ENCODE measurements at regions not wholly inside any gene's neighbourhood (a gene's known extent, or its start where the extent isn't known, plus 50 kb on each side); places are given as distances from the start of the nearest gene placed in this dataset.

DNA sequence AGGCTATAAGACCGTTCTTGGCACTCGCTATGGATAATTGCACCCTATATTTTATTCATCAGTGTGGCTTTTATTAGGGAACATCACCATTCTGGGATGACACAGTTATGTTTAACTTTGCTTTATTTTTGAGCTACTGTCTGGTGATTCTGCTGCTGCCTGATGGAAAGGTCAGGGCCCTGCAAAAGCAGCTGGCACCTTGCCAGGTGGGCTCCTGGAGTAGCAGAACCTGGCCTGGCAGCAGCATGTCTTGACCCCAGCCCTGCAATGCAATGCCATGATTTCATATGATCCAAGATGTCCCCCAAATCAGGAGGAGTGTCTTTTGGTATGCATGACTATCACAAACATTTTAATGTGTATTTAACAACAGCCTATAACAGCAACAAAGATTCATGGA lies 228.4 kb upstream of the RSPO3 start:
- no peak for TF ChIP-seq EZH2 (IDR thresholded peaks at IDR 0.05)
- TF ChIP-seq, protein P1, sequence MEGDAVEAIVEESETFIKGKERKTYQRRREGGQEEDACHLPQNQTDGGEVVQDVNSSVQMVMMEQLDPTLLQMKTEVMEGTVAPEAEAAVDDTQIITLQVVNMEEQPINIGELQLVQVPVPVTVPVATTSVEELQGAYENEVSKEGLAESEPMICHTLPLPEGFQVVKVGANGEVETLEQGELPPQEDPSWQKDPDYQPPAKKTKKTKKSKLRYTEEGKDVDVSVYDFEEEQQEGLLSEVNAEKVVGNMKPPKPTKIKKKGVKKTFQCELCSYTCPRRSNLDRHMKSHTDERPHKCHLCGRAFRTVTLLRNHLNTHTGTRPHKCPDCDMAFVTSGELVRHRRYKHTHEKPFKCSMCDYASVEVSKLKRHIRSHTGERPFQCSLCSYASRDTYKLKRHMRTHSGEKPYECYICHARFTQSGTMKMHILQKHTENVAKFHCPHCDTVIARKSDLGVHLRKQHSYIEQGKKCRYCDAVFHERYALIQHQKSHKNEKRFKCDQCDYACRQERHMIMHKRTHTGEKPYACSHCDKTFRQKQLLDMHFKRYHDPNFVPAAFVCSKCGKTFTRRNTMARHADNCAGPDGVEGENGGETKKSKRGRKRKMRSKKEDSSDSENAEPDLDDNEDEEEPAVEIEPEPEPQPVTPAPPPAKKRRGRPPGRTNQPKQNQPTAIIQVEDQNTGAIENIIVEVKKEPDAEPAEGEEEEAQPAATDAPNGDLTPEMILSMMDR (IDR thresholded peaks at IDR 0.05) = no peak

All from neural progenitor cell (in vitro differentiated cells).